ENCODE measurements at regions not wholly inside any gene's neighbourhood (a gene's known extent, or its start where the extent isn't known, plus 50 kb on each side); places are given as distances from the start of the nearest gene placed in this dataset.

- no peak for DNase-seq
- Histone ChIP-seq H3K27ac (no peak overlapping the region), H3K27me3 (replicated peaks) (no peaks in the 10 kb centered on the region), H3K36me3 (replicated peaks) (no peaks in the 10 kb centered on the region), H3K4me3 (ENCODE audit: low read depth, low read length) (no peak overlapping the region)
- in situ Hi-C loops (cut with HindIII; ENCODE audit: low pct_ligation_motif_present, low sequenced_read_pairs), result no loop called here
- no peak for TF ChIP-seq CTCF (IDR thresholded peaks at IDR 0.05; ENCODE audit: low read depth, low read length, missing control alignments)
These were observed 256.6 kb upstream of the FOXQ1 start for GRCh38 chr6:1055015-1055921.

GRCh38 chr6:1054653-1055014 lies 257.3 kb upstream of the FOXQ1 start:
- Histone ChIP-seq H3K27ac (no peak overlapping the region), H3K36me3 (replicated peaks) (no peaks in the 10 kb centered on the region), H3K4me3 (ENCODE audit: low read depth, low read length) (no peak overlapping the region), H3K27me3 (replicated peaks) (no peaks in the 10 kb centered on the region)
- no peak for TF ChIP-seq CTCF (IDR thresholded peaks at IDR 0.05; ENCODE audit: low read depth, low read length, missing control alignments)
- DNase-seq, result no peak
- in situ Hi-C loops (cut with HindIII; ENCODE audit: low pct_ligation_motif_present, low sequenced_read_pairs), result no loop called here

- in situ Hi-C loops (cut with HindIII; ENCODE audit: low pct_ligation_motif_present, low sequenced_read_pairs), result no loop called here
- DNase-seq, result no peak
These were observed 258.3 kb upstream of the FOXQ1 start for GRCh38 chr6:1053586-1053985.

GRCh38 chr6:1052262-1052661 lies 259.6 kb upstream of the FOXQ1 start:
- TF ChIP-seq CTCF (IDR thresholded peaks at IDR 0.05; ENCODE audit: low read depth, low read length, missing control alignments), result no peak
- in situ Hi-C loops (cut with HindIII; ENCODE audit: low pct_ligation_motif_present, low sequenced_read_pairs), result no loop called here
- Histone ChIP-seq H3K36me3 (replicated peaks) (no peaks in the 10 kb centered on the region), H3K27me3 (replicated peaks) (no peaks in the 10 kb centered on the region), H3K4me3 (ENCODE audit: low read depth, low read length) (no peak overlapping the region), H3K27ac (no peak overlapping the region)
- no peak for DNase-seq

More at GRCh38 chr6:1053586-1053985, 258.3 kb upstream of the FOXQ1 start:
- no peaks in the 10 kb centered on the region for H3K36me3 ChIP-seq (replicated peaks)
- TF ChIP-seq CTCF (IDR thresholded peaks at IDR 0.05; ENCODE audit: low read depth, low read length, missing control alignments), result no peak
- no peaks in the 10 kb centered on the region for H3K27me3 ChIP-seq (replicated peaks)
- H3K4me3 ChIP-seq (ENCODE audit: low read depth, low read length), result no peak overlapping the region
- no peak overlapping the region for H3K27ac ChIP-seq

GRCh38 chr6:1049900-1050299 lies 262.0 kb upstream of the FOXQ1 start:
- no peak overlapping the region for H3K4me3 ChIP-seq (ENCODE audit: low read depth, low read length)
- H3K36me3 ChIP-seq (replicated peaks), result no peaks in the 10 kb centered on the region
- H3K27ac ChIP-seq, result no peak overlapping the region
- DNase-seq, result no peak
- H3K27me3 ChIP-seq (replicated peaks), result no peaks in the 10 kb centered on the region
- in situ Hi-C loops (cut with HindIII; ENCODE audit: low pct_ligation_motif_present, low sequenced_read_pairs), result no loop called here
- TF ChIP-seq CTCF (IDR thresholded peaks at IDR 0.05; ENCODE audit: low read depth, low read length, missing control alignments), result no peak

- TF ChIP-seq CTCF (IDR thresholded peaks at IDR 0.05; ENCODE audit: low read depth, low read length, missing control alignments), result no peak
- no peaks in the 10 kb centered on the region for H3K27me3 ChIP-seq (replicated peaks)
- no peak overlapping the region for H3K4me3 ChIP-seq (ENCODE audit: low read depth, low read length)
- H3K36me3 ChIP-seq (replicated peaks), result no peaks in the 10 kb centered on the region
- in situ Hi-C loops (cut with HindIII; ENCODE audit: low pct_ligation_motif_present, low sequenced_read_pairs), result no loop called here
- no peak for DNase-seq
- H3K27ac ChIP-seq, result no peak overlapping the region
These were observed 262.7 kb upstream of the FOXQ1 start for GRCh38 chr6:1049170-1049569.
